HEK293 (cell line): ENCODE measurements at regions not wholly inside any gene's neighbourhood (a gene's known extent, or its start where the extent isn't known, plus 50 kb on each side); places are given as distances from the start of the nearest gene placed in this dataset.

Experiments used
- CTCF ChIA-PET: fragments of 350-600 bp; formaldehyde crosslinking; extraction: SDS; loops from one replicate; lab custom pipeline; 2021; ENCODE audit warnings: antibody characterized with exemption; lab: Yijun Ruan, JAX
- POLR2A ChIA-PET: fragments of 300-600 bp; formaldehyde crosslinking; extraction: SDS; loops from one replicate; lab custom pipeline; 2020; ENCODE audit warnings: antibody characterized with exemption, inconsistent platforms; lab: Yijun Ruan, JAX
- H3K27ac ChIP-seq: fragments of 200-500 bp; sonication (Bioruptor generic); 2 replicates; pipeline ENCODE4 v1.5.1; 2014; ENCODE audit warnings: low read depth, low read length, control low read depth, inconsistent platforms; ENCODE audit errors: extremely low read depth
- H3K36me3 ChIP-seq, 2 experiments: fragments of 200-500 bp in 1 of 2; sonication (Bioruptor generic) in 1 of 2; 1 replicate in 1 of 2; 2 replicates in 1 of 2; pipeline ENCODE4 v1.5.1; 2014 to 2017; ENCODE audit warnings: inconsistent platforms in 2 of 2, low read length in 2 of 2; ENCODE audit not compliant: control insufficient read depth in 2 of 2, insufficient read depth in 1 of 2
- H3K4me1 ChIP-seq: fragments of 200-500 bp; sonication (Bioruptor generic); 2 replicates; pipeline ENCODE4 v1.5.1; 2014; ENCODE audit warnings: mild to moderate bottlenecking, low read length, inconsistent platforms; ENCODE audit not compliant: control insufficient read depth, insufficient read depth
- H3K4me3 ChIP-seq: 2 replicates; pipeline ENCODE4 v1.5.1; 2011; ENCODE audit warnings: low read depth, mild to moderate bottlenecking, control low read depth, low read length, moderate library complexity
- H3K9me3 ChIP-seq: fragments of 200-500 bp; sonication (Bioruptor generic); 2 replicates; pipeline ENCODE4 v1.5.1; 2014; ENCODE audit warnings: low read depth, low read length, inconsistent platforms; ENCODE audit not compliant: control insufficient read depth, insufficient read depth
- HOXD13 ChIP-seq: sonication (generic); formaldehyde crosslinking; IDR thresholded peaks from 2 replicates; pipeline ENCODE4 v1.8.0; 2022; ENCODE audit warnings: missing genetic modification reagents, borderline replicate concordance
- MEIS1 ChIP-seq: sonication (generic); formaldehyde crosslinking; IDR thresholded peaks from 2 replicates; pipeline ENCODE4 v1.8.1; 2022; ENCODE audit warnings: missing genetic modification reagents, mild to moderate bottlenecking, borderline replicate concordance
- PRDM6 ChIP-seq: fragments of 450-650 bp; formaldehyde crosslinking; IDR thresholded peaks from 2 replicates; pipeline ENCODE4 v1.5.1; 2017; ENCODE audit warnings: missing biosample characterization, missing genetic modification characterization
- SALL2 ChIP-seq: fragments of 450-650 bp; formaldehyde crosslinking; IDR thresholded peaks from 2 replicates; pipeline ENCODE4 v1.5.0; 2017; ENCODE audit warnings: missing biosample characterization, mild to moderate bottlenecking, missing genetic modification characterization, borderline replicate concordance
- SP2 ChIP-seq: fragments of 450-650 bp; formaldehyde crosslinking; IDR thresholded peaks from 2 replicates; pipeline ENCODE4 v1.5.1; 2016; ENCODE audit warnings: missing biosample characterization, missing genetic modification characterization
- ZBTB17 ChIP-seq: fragments of 450-650 bp; formaldehyde crosslinking; IDR thresholded peaks from 2 replicates; pipeline ENCODE4 v1.5.1; 2016; ENCODE audit warnings: missing biosample characterization, missing genetic modification characterization
- ZBTB21 ChIP-seq: fragments of 450-650 bp; formaldehyde crosslinking; IDR thresholded peaks from 2 replicates; pipeline ENCODE4 v1.5.1; 2017; ENCODE audit warnings: missing biosample characterization, missing genetic modification characterization
- ZBTB44 ChIP-seq: fragments of 450-650 bp; IDR thresholded peaks from 2 replicates; pipeline ENCODE4 v1.5.1; 2018; ENCODE audit warnings: missing biosample characterization, mild to moderate bottlenecking, missing genetic modification characterization
- ZFHX2 ChIP-seq: fragments of 450-650 bp; formaldehyde crosslinking; conservative IDR thresholded peaks from 2 replicates; pipeline ENCODE4 v1.5.1; 2016; ENCODE audit warnings: missing biosample characterization, missing genetic modification characterization
- ZNF133 ChIP-seq: fragments of 450-650 bp; formaldehyde crosslinking; IDR thresholded peaks from 2 replicates; pipeline ENCODE4 v1.5.1; 2016; ENCODE audit warnings: missing biosample characterization, missing genetic modification characterization
- ZNF19 ChIP-seq: fragments of 450-650 bp; formaldehyde crosslinking; IDR thresholded peaks from 2 replicates; pipeline ENCODE4; 2016; ENCODE audit warnings: missing biosample characterization, missing genetic modification characterization, low read depth
- ZNF202 ChIP-seq: fragments of 450-650 bp; formaldehyde crosslinking; IDR thresholded peaks from 2 replicates; pipeline ENCODE4 v1.5.1; 2016; ENCODE audit warnings: missing biosample characterization, missing genetic modification characterization, borderline replicate concordance
- ZNF248 ChIP-seq: fragments of 450-650 bp; formaldehyde crosslinking; IDR thresholded peaks from 2 replicates; pipeline ENCODE4 v1.5.1; 2017; ENCODE audit warnings: missing biosample characterization, missing genetic modification characterization
- ZNF404 ChIP-seq: fragments of 450-650 bp; formaldehyde crosslinking; IDR thresholded peaks from 2 replicates; pipeline ENCODE4 v1.5.1; 2017; ENCODE audit warnings: missing biosample characterization, missing genetic modification characterization
- ZNF488 ChIP-seq: fragments of 450-650 bp; formaldehyde crosslinking; IDR thresholded peaks from 2 replicates; pipeline ENCODE4 v1.5.1; 2016; ENCODE audit warnings: missing biosample characterization, missing genetic modification characterization
- ZNF518A ChIP-seq: fragments of 450-650 bp; formaldehyde crosslinking; conservative IDR thresholded peaks from 2 replicates; pipeline ENCODE4 v1.5.1; 2016; ENCODE audit warnings: low read depth, missing biosample characterization, missing genetic modification characterization
- ZNF600 ChIP-seq: fragments of 450-650 bp; formaldehyde crosslinking; IDR thresholded peaks from 2 replicates; pipeline ENCODE4 v1.5.1; 2016; ENCODE audit warnings: missing biosample characterization, missing genetic modification characterization
- ZSCAN18 ChIP-seq: fragments of 450-650 bp; formaldehyde crosslinking; IDR thresholded peaks from 2 replicates; pipeline ENCODE4 v1.5.1; 2016; ENCODE audit warnings: missing biosample characterization, missing genetic modification characterization
- ZSCAN23 ChIP-seq: fragments of 450-650 bp; formaldehyde crosslinking; IDR thresholded peaks from 2 replicates; pipeline ENCODE4 v1.5.1; 2016; ENCODE audit warnings: missing biosample characterization, missing genetic modification characterization

- no peak for TF ChIP-seq ZNF600 (tag by site-specific recombination)
- no peak for TF ChIP-seq ZNF404 (tag by site-specific recombination)
Observed at GRCh38 chr4:23125118-23125517, 432.4 kb downstream of the GBA3 start (continued).

- TF ChIP-seq MEIS1 (CRISPR knock-in tag), result no peak
- no peak for TF ChIP-seq SALL2 (tag by site-specific recombination)
- no peak for TF ChIP-seq ZNF518A (tag by site-specific recombination)
- no peak for TF ChIP-seq ZNF202 (tag by site-specific recombination)
- TF ChIP-seq ZNF19 (tag by site-specific recombination), result no peak
- no peak for TF ChIP-seq ZBTB17 (tag by site-specific recombination)
- TF ChIP-seq ZNF133 (tag by site-specific recombination), result no peak
- no peak for TF ChIP-seq ZNF488 (tag by site-specific recombination)
- no peak for TF ChIP-seq PRDM6
- no peak for TF ChIP-seq ZSCAN18 (tag by site-specific recombination)
- TF ChIP-seq HOXD13 (CRISPR knock-in tag), result no peak
- no peak for TF ChIP-seq ZBTB44 (tag by site-specific recombination)
- TF ChIP-seq ZSCAN23 (tag by site-specific recombination), result no peak
- TF ChIP-seq ZNF248, result no peak
- no peak for TF ChIP-seq SP2 (tag by site-specific recombination)
- TF ChIP-seq ZFHX2 (tag by site-specific recombination), result no peak
- TF ChIP-seq ZBTB21, result no peak
Observed at GRCh38 chr4:23122666-23123400, 430.1 kb downstream of the GBA3 start.

More at GRCh38 chr4:23122666-23123400, 430.1 kb downstream of the GBA3 start:
- ChIA-PET CTCF (interaction anchor here (0.6 to 0.9 kb wide), 2 partner anchors 8 to 224 kb away, joined by 3 read pairs; no protein-coding TSS in a partner anchor), POLR2A (no interaction called here)
- Histone ChIP-seq H3K4me3 (no peak overlapping the region), H3K4me1 (no peaks in the 10 kb centered on the region), H3K27ac (no peak overlapping the region), H3K36me3 (no peaks in the 10 kb centered on the region), H3K9me3 (no peaks in the 10 kb centered on the region)
